Stimulated activated CD4-positive, alpha-beta T cell treated with anti-CD3 and anti-CD28 coated beads, Interleukin-1b, Interleukin-23, amount 100 ng/mL, for 24 hours (primary cell): ENCODE measurements at regions not wholly inside any gene's neighbourhood (a gene's known extent, or its start where the extent isn't known, plus 50 kb on each side); places are given as distances from the start of the nearest gene placed in this dataset.
A peak's percentile ranks its signal among the peaks of the same experiment; 100 is the strongest.

Experiments
- DNase-seq, 4 experiments: peaks; one replicate each; pipeline ENCODE4 v3.0.0-alpha.2; 2020; ENCODE audit warnings: low read depth in 4 of 4, low spot score in 1 of 4

DNA sequence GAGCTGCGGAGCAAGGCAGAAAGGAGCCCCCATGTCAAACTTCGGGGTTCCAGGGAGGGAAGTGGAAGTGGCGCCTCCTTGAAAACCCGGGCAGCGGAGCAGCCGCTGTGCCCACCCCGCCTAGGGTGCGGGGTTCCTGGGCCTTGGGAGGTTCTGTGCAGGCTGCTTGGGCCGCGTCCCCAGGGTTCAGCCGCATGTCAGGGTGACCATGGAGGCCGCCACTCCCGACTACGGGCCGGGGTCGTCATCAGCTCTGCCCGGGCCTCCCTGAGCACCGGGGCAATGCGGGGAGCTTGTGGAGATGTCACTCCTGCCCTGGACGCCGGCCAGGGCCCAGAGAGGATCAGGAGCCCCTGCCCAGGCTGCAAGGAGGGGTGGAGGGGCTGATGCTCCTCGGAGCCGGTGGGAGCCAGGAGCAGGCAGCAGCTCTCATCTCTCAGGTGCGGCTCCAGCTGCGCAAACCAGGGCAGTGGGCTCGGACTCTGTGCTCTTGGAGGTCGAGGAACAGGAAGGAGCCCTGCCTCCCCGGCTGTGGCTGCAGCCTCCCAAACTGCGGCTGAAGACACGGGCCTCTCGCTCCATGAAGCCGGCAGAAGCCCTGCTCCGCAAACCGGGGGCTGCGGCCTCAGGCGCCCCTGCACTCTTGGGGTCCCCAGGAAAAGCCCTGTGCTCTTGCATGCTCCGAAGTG is 1286.5 kb downstream of the TMEM121 start:
- DNase-seq: no peak

DNA sequence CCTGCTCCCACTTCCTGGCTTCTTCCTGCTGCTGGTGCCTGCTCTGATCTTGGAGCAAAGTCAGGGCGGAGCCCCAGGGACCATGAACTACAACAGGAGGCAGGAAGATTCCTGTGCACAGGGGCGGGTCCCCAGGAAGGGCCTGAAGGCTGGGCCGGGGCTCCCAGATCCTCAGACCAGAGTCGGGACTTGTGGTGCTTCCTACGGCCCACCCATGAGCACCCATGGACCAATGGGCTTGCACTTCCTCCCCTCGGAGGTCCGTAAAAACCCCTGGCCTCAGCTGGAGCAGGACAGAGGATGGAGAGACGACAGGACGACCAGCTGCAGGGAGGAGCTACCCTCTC is 1287.1 kb downstream of the TMEM121 start:
- no peak for DNase-seq

DNA sequence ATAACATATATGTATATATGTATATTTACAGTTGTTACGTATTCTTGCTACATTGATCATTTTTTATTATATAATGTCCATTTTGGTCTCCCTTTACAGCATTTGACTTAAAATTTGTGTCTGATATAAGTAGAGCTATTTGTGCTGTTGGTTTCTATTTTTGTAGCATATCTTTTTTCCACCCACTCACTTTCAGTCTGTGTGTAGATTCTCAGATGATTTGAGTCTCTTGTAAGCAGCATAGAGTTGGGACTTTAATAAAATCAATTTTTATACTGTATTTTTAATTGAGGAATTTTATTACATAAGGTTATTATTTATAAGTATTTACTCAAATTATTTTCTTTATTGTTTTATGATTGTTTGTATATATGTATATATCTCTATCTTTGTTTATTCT is 1293.7 kb downstream of the TMEM121 start:
- DNase-seq: no peak

DNA sequence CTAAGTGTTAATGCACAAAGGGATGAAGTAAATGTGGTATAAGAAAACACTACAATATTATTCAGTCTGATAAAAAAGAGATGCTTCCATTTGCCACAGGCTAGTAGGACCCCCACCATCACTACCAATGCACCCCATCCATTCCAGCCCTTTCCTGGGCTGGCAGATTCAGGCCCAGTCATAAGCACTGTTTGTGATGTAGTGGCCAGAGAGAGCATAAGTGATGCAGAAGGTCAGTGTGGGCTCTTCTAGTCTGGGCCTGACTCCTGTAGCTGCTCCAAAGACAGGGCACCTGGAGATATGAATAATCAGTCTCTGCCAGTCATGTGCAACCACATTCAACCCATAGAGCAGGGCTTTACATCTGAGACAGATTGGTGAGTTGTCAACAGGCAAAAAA is 1294.7 kb downstream of the TMEM121 start:
- DNase-seq: no peak

DNA sequence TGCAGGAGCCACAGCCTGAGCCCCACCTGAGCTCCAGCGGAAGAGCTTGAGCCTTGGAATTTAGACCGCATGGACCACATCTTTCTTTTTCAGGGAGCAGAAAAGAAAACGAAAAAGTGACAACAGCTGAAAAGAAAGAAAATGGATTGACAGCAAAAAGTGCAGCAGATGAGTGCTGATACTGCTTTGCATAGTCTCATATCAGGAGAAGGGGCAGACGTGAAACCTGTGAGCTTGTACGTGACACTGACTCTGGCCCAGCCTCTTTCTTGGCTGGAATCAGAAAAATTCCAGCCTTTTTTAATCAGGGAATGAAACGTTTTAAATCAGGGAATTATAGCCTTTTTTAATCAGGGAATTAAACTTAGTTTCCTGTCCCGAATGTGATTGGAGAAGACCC is 1296.5 kb downstream of the TMEM121 start:
- no peak for DNase-seq

DNA sequence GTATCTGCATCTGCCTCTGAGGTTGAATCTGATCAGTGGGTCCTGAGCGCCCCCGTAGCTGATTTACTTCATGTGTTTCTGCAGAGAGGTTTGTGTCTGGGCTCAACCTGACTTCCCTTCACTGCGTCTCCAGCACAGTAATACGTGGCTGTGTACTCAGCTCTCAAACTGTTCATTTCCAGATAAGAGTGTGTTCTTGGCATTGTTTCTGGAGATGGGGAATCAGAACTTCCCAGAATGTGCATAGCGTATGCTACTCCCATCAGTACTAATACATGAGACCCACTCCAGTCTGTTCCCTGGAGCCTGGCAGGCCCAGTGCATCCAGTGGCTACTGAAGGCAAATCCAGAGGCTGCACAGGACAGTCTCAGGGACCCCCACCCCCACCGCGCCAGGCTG is 1297.2 kb downstream of the TMEM121 start:
- no peak for DNase-seq

DNA sequence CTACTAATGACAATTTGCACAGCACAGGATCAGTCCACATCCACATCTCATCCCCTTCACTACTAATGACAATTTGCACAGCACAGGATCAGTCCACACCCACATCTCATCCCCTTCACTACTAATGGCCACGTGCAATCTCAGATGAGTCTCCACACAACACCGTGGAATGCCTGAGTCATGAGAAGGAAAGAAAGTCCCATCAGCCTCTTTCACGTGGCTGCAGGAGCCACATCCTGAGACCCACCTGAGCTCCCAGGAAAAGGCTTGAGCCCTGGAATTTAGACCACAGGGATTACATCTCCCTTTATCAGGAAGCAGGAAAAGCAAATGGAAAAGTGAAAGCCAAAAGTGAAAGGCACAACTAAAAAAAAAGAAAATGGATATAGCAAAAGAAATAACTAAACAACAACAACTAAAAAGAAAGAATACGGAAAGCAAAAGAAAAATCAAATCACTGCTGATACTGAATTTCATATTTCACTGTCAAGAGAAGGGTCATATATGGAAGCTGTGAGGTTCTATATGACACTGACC is 1300.5 kb downstream of the TMEM121 start:
- DNase-seq: no peak

DNA sequence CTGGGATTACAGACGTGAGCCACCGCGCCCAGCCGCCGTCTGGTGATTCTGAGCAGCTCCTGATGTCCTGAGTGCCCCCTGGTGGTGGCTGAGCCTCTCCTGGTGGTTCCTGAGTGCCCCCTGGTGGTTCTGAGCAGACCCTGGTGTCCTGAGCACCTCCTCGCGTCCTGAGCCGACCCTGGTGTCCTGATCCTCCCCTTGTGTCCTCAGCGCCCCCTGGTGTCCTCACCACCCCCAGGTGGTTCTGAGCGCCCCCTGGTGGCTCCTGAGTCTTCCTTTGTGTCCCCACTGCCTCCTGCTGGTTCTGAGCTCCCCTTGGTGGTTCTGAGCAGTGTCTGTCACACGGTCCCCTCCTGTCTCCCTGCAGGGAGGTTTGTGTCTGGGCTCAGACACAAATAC is 1304.9 kb downstream of the TMEM121 start:
- DNase-seq: peak in 3 of 4 experiments; percentile 26 to 63 (median 37)

DNA sequence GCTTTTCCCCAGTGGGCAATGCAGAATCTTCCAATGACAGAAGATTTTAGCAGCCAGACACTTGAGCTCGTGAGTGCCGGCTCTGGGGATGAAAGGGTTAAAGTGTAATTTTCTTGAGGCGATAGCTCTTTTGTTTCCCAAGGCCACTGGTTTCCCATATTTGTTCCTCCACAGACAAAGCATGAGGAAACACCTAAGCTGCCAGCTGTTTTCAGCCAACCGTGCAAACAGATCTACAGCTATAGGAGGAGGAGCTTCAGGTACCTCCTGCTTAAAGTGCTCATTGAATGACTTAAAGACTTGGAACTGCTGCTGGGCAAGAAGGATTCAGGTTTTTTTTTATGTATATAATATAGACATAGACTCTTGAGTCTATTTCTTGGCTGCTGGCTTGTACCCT is 1311.5 kb downstream of the TMEM121 start:
- DNase-seq: no peak

DNA sequence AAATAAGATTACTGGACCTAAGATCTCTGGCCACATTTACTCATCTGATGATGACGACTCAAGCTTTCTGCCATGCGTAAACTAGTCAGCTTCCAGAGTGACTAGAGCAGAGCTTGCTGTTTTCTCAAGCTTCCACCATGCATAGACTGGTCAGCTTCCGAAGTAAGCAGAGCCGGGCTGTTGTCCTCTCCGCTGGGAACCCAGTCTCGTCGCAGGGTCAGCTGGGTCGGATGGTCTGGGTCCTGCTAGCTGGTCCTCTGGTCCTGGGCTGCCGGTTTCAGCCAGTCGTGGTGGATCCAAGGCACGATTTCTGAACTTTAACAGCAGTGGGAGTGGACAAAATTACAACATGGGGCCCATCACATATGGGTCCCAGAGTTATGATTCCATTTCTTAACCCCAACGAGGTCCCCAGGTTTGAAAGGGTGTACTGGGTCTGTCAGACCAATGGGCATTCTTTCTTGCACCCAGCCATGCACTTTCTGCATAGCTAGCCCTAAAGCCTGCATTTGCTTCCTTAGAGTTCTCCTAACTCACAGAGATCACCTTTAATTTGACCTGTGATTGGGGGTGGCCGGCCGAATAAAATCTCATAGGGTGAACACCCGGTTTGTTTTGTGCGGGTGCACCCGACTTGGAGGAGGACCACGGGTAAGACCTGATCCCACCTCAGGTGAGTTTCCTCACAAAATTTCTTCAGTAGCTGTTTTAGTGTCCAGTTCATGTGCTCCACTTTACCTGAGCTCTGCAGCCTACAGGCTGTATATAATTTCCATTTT is 1312.8 kb downstream of the TMEM121 start:
- DNase-seq: no peak

DNA sequence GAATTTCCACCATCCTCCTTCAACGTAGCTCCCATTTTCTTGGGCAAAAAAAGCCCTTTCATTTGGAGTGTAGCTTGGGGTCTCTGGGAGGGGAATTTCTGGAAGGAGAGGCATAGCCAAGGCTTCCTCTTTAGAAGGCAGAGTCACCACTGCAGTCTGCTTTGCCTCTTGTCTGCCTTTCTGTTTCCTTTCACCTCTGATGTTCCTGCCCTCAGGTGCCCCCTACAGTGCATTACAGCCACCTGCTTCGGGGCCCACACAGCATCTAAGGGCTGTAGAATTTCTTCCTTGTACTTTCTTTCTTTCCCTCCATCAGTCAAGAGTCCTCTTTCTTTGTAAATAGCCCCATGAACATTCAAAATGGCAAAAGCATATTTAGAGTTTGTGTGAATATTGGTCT is 1313.9 kb downstream of the TMEM121 start:
- no peak for DNase-seq

DNA sequence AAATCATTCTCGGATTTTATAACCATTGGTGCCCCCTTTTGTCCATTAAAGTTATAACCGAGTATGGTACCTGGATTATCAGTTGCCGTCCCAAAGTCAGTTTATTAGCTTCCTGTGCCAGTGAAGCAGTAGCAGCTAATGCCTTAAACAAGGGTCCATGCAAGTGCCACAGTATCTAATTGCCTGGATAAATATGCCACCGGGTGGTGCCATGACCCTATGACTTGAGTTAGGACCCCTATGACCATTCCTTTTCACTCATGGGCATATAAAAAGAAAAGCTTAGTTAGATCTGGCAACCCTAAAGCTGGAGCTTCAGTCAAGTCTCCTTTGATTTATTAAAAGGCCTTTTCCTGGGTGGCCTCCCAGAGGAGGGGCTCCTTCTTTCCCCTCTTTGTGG is 1314.6 kb downstream of the TMEM121 start:
- DNase-seq: no peak

DNA sequence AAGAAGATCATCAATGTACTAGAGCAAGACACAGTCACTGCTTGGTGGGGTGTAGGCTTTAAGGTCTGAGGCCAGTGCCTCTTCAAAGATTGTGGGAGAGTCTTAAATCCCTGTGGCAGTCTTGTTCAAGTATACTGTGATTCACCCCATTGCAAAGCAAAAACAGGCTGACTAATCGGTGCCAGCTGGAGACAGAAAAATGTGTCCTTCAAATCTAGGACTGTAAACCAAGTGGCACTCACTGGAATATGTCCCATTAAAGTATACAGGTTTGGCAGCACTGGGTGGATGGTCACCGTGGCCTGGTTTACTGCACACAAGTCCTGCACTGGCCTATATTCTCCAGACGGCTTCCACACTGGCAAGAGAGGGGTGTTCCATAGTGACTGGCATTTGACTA is 1315.3 kb downstream of the TMEM121 start:
- no peak for DNase-seq

DNA sequence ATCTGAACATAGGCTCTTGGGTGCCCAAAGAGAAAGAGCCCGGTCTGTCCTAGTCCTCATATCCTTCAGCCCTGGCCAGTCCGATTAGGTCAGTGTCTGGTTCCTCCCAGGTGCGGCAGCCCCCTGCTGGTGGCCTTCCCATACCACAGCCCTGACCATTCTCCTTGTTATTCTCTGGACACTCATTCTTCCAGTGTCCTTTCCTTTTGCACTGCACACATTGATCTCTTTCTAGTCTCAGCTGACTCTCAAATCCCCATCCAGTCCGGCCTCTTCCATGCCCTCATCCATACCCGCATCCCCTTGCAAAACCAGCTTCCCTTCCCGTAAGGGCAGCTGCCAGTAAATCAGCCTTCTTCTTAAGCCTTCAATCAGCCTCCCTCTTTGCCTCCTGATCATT is 1316.3 kb downstream of the TMEM121 start:
- no peak for DNase-seq

DNA sequence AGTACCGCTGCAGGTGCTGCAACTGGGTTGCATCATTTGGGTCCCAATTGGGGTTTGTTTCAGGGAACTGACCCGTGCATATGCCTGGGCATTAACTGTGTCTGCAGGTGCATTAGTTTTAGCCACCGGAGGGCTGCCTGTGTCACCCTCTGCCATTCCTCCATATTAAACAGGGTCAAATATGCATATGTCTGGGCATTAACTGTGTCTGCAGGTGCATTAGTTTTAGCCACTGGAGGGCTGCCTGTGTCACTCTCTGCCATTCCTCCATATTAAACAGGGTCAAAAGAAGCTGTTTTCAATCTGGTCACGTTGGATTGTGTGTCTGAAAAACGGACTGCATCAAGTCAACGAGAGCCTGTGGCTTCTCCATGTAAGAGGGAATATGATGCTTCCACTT is 1317.0 kb downstream of the TMEM121 start:
- no peak for DNase-seq

DNA sequence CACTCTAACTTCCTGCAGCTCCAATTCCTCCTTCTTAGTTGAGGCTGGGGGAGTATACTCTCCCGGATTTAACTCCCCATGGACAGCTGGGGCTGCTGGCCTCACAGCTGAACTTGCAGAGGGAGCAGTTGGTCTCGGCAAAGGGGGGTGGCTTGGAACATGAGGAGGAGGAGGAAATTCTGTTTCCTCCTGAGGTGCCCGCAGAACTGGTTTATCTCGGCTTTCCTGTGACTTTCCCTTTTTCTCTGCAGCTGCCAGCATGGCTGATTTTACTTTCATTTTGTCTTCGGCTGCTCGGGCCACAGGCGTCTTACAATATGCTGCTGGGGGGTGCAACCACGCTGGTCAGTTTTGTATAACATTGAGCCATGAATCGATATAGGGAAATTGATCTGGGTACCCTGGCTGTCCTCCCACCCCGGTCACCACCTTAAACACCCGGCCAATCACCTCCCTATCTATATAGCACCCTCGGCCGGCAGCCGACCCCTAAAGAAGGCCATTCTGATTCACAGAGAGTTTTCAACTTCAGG is 1317.6 kb downstream of the TMEM121 start:
- no peak for DNase-seq

DNA sequence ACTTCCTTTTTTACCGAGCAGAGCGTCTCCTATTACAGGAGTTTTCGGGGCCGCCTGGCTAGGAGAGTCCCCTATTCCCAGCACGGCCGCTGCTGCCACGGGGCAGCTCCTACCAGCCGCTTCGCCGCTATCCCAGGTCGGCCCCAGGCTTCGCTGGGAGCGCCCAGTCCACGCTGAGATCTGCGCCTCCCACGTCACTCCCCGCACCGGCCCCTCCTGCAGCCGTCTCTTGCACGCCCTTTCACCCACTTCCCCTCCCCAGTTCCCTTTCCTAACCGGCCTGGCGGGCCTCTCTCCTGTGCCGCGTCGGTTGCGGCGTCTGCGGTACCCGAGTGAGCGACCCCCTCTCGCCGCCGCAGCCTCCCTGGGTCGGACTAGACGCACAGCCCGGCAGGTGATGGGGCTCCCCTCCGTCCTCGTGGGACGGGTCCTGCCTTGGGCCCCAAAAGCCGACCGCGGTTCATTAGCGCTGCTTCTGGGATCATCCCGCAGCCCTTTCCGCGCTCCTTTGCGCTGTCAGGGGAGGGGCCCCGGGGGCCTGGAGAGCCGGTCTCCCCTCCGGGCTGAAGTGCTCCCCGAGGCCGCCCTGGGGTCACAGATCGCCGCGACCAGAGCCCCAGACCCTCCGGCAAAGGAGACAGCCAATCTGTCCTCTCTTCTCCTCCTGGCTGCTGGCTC is 1318.4 kb downstream of the TMEM121 start:
- peak in 1 of 4 experiments; percentile 39 for DNase-seq

DNA sequence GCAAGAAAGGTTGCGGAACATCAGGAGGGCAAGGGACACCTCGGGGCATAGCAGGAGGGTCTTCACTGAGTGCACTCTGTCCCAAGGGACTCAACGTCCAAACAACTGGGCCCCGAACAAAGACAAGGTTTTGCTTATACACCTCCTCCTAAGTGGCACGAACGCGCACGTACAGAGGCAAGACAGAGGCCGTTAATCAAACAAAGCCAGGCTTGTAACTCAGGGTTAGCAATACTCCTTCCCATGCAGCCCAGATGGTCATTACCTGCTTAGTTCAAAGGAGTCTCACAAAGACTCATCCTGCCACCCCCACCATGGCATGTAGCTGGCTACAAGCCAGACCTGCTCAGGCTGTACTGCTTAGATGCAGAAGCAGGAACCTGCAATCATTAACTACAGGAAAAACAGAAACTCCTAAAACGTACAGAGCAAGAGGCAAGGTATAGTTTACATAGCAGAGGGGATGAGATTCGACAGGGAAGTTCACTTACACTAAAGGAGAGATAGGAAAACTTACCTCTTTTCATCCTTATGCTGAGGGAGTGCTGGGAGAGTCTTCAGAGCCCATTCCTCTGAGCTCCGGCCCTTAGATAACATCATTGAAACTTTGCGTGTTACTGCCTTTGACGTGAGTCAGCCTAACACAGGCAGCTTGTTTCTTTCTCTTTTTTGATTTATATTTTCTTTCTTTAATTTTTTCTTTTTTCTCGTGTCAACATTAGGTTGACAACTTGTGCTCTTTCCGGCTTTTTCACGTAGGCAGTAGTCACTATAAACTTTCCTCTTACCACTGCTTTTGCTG is 1319.1 kb downstream of the TMEM121 start:
- peak in 1 of 4 experiments; percentile 33 for DNase-seq

DNA sequence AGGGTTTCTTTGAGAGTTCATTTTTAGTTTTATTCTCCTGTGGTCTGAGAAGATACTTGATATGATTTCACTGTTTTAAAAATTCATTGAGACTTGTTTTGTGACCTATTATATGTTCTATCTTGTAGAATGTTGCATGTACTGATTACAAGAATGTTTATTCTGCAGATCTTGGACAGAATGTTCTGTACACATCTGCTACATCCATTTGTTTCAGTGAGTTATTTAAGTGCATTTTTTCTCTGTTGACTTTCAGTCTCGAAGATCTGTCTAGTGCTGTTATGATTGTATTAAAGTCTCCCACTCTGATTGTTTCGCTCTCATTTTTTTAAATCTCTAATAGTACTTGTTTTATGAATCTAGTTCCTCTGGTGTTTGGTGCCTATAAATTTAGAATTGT is 1319.8 kb downstream of the TMEM121 start:
- no peak for DNase-seq

DNA sequence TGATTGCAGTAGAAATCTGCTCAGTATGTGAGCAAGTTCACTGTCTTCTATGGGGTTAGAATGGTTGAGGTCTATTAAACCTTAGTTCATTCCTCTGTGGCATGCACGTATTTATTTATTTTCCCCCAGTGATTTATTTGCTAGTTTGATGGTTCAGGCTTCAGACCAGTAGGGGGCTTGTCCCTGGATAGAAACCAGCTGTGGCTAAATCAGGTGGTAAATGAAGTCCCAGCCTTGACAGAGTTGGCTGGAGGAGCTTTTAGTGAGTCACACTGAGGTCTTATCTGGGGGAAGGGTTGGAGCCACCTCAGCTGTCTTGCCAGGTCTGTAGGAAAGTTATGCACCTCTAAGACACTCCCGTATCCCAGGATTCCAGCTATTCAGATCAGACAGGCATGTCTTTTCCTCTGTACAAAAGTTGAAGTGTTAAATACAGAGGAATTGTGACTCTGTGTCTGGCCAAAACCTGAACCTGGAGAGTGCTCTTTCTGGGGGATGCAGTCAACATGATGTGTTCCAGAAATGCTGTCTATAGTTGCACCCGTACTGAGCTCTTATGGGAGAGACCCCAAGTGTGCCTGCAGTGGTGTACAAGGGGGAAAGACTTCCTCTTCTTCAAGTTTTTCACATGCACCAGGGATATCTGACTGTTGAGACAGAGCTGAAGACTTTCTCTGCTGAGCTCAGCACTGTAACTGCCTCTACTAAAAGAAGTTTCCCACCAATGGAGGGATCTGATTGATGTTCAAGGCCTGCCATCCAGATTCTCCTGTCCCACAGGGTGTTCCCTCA is 1322.1 kb downstream of the TMEM121 start:
- DNase-seq: no peak
